RWPE1 (cell line): ENCODE measurements at regions not wholly inside any gene's neighbourhood (a gene's known extent, or its start where the extent isn't known, plus 50 kb on each side); places are given as distances from the start of the nearest gene placed in this dataset.

ENCODE experiments used
- CTCF ChIA-PET: fragments of 350-600 bp; sonication (Branson Sonifier 250); formaldehyde crosslinking; extraction: SDS; loops from one replicate; lab custom pipeline; 2021; lab: Yijun Ruan, JAX
- POLR2A ChIA-PET: fragments of 400-600 bp; formaldehyde crosslinking; extraction: SDS; loops from one replicate; lab custom pipeline; 2020; ENCODE audit warnings: antibody characterized with exemption; ENCODE audit not compliant: low non-redundant PET; lab: Yijun Ruan, JAX
- DNase-seq: peaks from one replicate; pipeline ENCODE4 v3.0.0; 2012; ENCODE audit warnings: low spot score
- H3K27ac ChIP-seq: fragments of 450-650 bp; 2 replicates; pipeline ENCODE4 v1.5.1; 2017
- CTCF ChIP-seq: fragments of 450-650 bp; conservative IDR thresholded peaks from 2 replicates; pipeline ENCODE4 v1.5.1; 2017; ENCODE audit warnings: low read depth, mild to moderate bottlenecking

DNA sequence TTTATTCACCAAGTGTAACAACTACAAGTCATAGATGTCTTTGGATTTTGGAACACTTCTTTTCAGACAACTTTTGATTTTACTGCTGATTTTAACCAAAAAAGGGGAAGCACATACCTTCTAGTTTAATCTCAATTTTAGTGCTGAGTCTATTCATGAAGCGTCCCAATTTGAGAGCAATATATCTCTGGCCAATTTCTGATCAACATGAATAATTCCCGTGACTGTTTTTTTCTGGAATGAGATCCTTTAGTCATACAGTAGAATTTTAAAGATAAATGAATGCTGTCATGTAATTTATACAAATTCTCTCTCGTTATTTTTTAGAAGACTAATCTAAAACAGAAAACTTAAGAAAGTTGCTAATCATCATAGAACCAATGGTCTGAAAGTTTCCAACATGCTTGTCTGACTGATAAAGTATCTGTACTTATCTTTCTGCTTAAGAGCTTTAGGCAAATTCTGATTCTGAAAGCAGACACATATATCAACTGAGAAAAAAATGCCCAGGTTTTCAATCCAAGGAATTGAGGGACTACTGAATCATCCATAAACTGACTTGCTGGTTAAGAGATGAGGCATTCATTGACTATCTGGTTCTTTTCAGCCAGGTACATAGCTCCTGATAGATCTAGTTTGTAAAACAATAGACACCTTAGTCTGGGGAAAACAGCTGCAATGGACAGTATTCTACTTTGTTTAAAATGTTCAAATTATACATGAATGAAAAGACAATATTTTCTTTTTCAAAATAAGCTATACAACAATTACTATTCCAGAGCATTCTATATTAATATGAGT, 657.5 kb downstream of the RFPL4B start:
- no peak for TF ChIP-seq CTCF
- H3K27ac ChIP-seq: no peak overlapping the region
- ChIA-PET POLR2A (no interaction called here), CTCF (no interaction called here)
- DNase-seq: no peak

DNA sequence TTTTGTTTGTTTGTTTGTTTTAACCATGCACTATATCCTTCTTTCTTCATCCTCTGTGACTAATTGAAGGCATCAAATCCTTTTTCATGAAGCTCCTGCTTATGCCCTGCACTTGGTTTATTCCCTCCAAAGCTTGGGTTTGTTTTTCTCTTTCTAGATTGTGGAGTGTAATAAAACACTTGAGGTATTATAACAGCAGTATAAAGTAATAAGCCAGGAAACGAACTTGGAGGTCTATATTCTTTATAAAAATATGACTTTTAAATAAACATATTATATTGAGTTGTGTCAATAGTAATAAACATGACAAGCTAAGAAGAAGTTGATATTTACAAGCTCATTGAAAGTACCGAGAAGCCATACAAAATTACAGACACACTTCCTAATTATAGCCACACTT, 659.4 kb downstream of the RFPL4B start:
- CTCF ChIA-PET: interaction anchor here (0.5 kb wide), 1 partner anchor 15 kb away, joined by 3 read pairs; no protein-coding TSS in a partner anchor

DNA sequence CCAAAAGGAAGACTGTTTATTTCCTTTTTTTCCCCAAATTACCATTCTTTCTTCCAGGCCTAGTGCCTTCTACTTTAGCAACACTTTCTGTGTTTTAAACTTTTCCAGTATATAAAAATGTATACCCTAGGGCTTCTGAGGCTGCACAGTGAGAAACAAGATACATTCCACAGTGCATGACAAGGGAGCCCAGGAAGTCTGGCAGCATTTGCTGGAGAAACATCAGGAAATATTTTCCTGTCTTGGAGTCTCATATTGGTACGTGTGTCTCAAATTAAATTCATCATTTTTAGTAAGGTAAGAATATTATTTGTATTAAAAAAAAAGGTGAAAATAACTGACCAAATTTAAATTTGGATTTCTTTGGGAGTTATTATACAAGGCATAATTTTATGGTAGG, 662.6 kb downstream of the RFPL4B start:
- ChIA-PET POLR2A (no interaction called here), CTCF (interaction anchor here (0.5 to 0.6 kb wide), 2 partner anchors 380 to 638 kb away, joined by 4 to 7 read pairs; no protein-coding TSS in a partner anchor)
- no peak for DNase-seq
- no peak for TF ChIP-seq CTCF
- no peak overlapping the region for H3K27ac ChIP-seq

More for the DNA sequence above, 659.4 kb downstream of the RFPL4B start:
- POLR2A ChIA-PET: no interaction called here
- DNase-seq: no peak
- no peak for TF ChIP-seq CTCF
- H3K27ac ChIP-seq: no peak overlapping the region

DNA sequence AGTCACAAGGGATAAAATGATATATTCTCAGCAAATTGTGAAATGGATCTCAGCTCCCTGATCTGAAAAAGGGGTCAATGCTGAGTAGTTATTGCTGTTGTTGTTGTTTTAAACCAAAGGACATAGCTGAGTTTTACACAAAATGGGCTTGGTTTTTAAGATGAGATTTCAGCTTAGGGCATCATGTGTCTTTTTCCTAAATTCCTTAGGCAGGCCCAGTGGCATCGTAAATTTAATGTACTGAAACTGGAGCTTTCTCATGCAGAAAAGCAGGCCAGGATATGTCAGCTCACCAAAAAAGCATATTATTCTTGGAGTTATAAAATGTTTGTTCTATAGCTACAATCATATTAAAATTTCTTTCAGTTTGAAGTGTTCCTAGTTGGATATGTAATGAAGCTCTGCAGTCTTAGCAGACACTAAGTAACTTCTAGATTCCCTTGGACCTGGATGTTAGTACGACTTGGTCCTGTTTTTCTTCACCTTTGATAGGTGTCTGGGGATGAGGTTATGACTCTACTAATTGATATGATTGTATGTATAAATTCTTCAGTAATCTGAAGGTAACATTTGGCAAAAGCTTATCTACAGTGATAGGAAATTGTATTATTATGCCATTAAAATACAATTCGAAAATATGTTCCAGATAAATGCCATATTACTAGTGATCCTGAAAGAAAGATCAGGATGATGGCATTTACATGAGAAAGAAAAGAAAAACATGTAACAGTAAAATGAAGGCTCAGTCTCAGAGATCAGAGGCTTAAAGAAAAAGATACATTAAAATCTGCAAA, 663.3 kb downstream of the RFPL4B start:
- POLR2A ChIA-PET: no interaction called here
- no peak overlapping the region for H3K27ac ChIP-seq
- DNase-seq: no peak
- CTCF ChIA-PET: interaction anchor here (0.5 to 0.6 kb wide), 2 partner anchors 379 to 638 kb away, joined by 4 to 7 read pairs; no protein-coding TSS in a partner anchor
- no peak for TF ChIP-seq CTCF

- ChIA-PET CTCF (no interaction called here), POLR2A (interaction anchor here (0.5 kb wide), 1 partner anchor 32 kb away, joined by 3 read pairs; no protein-coding TSS in a partner anchor)
- no peak for DNase-seq
- TF ChIP-seq CTCF: no peak
- no peak overlapping the region for H3K27ac ChIP-seq
Observed at GRCh38 chr6:113011389-113011788, 664.3 kb downstream of the RFPL4B start.

- CTCF ChIA-PET: interaction anchor here (0.6 kb wide), 1 partner anchor 1616 kb away, joined by 3 read pairs; no protein-coding TSS in a partner anchor
- POLR2A ChIA-PET: no interaction called here
Observed at GRCh38 chr6:113011801-113012200, 664.7 kb downstream of the RFPL4B start.

More at GRCh38 chr6:113011801-113012200, 664.7 kb downstream of the RFPL4B start:
- DNase-seq: no peak
- TF ChIP-seq CTCF: no peak
- no peak overlapping the region for H3K27ac ChIP-seq
